Kasumi-1 (cell line): ENCODE measurements at regions not wholly inside any gene's neighbourhood (a gene's known extent, or its start where the extent isn't known, plus 50 kb on each side); places are given as distances from the start of the nearest gene placed in this dataset.

ENCODE experiments used
- DNase-seq, 2 experiments: peaks; one replicate each; lab custom pipeline; 2025; lab: John Stamatoyannopoulos, UW

GRCh38 chr12:94783343-94783742, 133.0 kb upstream of the TMCC3 start:
- no peak for DNase-seq

GRCh38 chr12:94781835-94782234, 131.5 kb upstream of the TMCC3 start:
- no peak for DNase-seq

GRCh38 chr12:94779485-94779884, 129.1 kb upstream of the TMCC3 start:
- no peak for DNase-seq

- DNase-seq, result no peak
Measured at GRCh38 chr12:94777936-94778335, 127.6 kb upstream of the TMCC3 start.

GRCh38 chr12:94775710-94776109, 125.4 kb upstream of the TMCC3 start:
- no peak for DNase-seq

GRCh38 chr12:94771741-94772140, 121.4 kb upstream of the TMCC3 start:
- no peak for DNase-seq

GRCh38 chr12:94771199-94771598, 120.8 kb upstream of the TMCC3 start:
- no peak for DNase-seq

GRCh38 chr12:94770791-94771190, 120.4 kb upstream of the TMCC3 start:
- DNase-seq, result no peak

- DNase-seq, result no peak
Measured at GRCh38 chr12:94769776-94770759, 119.7 kb upstream of the TMCC3 start.

- DNase-seq, result no peak
Measured at GRCh38 chr12:94769047-94769420, 118.7 kb upstream of the TMCC3 start.

GRCh38 chr12:94768398-94769046, 118.2 kb upstream of the TMCC3 start:
- DNase-seq, result no peak

GRCh38 chr12:94767956-94768355, 117.6 kb upstream of the TMCC3 start:
- no peak for DNase-seq

GRCh38 chr12:94766397-94766796, 116.0 kb upstream of the TMCC3 start:
- no peak for DNase-seq

- DNase-seq, result no peak
Measured at GRCh38 chr12:94763462-94763861, 113.1 kb upstream of the TMCC3 start.

GRCh38 chr12:94762943-94763342, 112.6 kb upstream of the TMCC3 start:
- DNase-seq, result no peak

- no peak for DNase-seq
Measured at GRCh38 chr12:94762259-94762942, 112.0 kb upstream of the TMCC3 start.

- DNase-seq, result no peak
Measured at GRCh38 chr12:94761559-94761958, 111.2 kb upstream of the TMCC3 start.

- DNase-seq, result no peak
Measured at GRCh38 chr12:94760786-94761185, 110.4 kb upstream of the TMCC3 start.

- DNase-seq, result no peak
Measured at GRCh38 chr12:94756789-94757188, 106.4 kb upstream of the TMCC3 start.

GRCh38 chr12:94755598-94755997, 105.2 kb upstream of the TMCC3 start:
- DNase-seq, result no peak

GRCh38 chr12:94754653-94755052, 104.3 kb upstream of the TMCC3 start:
- DNase-seq, result no peak

- no peak for DNase-seq
Measured at GRCh38 chr12:94753036-94753679, 102.8 kb upstream of the TMCC3 start.
